GM18867 (cell line): ENCODE measurements at regions not wholly inside any gene's neighbourhood (a gene's known extent, or its start where the extent isn't known, plus 50 kb on each side); places are given as distances from the start of the nearest gene placed in this dataset.

Experiments used
- ATAC-seq: cut with Tn5 transposase; IDR thresholded peaks from one replicate; pipeline ENCODE4 v1.9.1; 2021; ENCODE audit warnings: mild to moderate bottlenecking, moderate library complexity; ENCODE audit not compliant: unreplicated experiment

DNA sequence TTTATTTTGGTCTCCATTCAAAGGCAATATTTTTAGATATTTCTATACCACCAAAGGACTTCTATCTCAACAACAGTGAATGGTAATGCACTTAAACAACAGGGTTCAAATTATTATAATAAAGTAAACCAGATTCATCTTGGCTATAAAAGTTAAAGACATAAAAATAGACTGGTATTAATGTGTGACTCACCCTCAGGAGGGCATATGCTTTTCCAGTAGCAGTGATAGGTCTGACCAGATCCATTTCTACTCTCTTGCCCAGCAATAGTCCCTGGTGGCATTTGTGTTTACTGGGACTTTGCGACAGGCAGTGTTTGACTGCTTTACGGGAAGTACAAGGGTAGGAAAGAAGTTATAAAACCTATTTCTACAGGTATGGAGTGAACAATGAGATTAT lies 353.2 kb upstream of the ATP2B1 start:
- ATAC-seq: no peak

DNA sequence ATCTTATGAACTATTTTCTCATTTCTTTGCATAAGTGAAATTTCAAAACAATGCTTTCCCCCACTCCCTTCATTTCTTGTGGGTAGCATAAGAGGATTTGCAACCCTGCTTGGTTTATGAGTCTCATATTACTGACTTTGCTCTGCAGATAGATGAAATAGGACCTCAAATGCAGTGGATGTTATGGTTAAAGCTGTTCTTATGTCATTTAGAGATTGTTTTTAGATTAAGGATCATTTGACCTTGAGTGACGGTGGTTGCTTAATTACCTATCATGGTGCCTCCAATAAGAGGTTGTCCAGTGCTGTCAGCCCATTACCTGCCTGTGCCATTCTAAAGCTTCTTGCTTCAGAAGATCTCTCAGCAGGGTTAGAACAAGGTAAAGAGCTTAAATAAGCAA lies 351.4 kb upstream of the ATP2B1 start:
- ATAC-seq: no peak

DNA sequence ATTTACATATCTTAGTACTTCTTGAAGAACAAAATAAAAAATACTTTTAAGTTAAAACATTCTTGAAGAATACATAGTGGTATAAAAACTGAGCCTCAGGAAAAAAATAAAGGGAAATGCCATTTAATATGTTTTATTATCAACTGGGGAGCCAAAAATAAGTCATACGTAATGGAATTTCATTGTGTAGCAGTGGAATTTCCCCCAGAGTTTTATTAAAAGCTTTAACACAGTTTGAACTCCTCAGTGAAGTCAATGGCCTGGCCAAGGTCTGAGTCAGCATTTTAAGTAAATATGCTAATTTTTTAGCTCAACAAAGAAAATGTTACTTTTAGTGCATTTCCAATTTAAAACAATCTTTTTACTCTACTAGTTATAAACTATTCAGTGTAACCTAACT lies 350.1 kb upstream of the ATP2B1 start:
- ATAC-seq: no peak

DNA sequence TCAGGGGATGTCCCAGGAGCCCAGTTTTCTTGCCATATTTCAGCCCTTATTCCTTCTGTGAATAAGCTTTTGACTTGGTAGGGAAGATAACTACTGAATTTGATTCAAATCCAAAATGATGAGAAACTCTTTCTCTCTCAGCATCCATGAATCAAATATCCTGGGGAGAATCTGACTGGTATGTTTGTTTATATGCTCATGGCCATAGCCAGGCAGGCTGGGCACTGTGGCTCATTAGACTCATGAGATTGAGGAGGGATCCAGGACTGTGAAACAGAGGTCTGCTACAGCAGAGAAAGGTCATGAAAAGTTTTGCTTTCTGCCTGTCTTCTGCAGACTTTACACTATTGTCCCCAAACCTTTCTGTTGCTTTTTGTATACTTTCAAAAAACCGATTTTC lies 346.4 kb upstream of the ATP2B1 start:
- ATAC-seq: no peak

DNA sequence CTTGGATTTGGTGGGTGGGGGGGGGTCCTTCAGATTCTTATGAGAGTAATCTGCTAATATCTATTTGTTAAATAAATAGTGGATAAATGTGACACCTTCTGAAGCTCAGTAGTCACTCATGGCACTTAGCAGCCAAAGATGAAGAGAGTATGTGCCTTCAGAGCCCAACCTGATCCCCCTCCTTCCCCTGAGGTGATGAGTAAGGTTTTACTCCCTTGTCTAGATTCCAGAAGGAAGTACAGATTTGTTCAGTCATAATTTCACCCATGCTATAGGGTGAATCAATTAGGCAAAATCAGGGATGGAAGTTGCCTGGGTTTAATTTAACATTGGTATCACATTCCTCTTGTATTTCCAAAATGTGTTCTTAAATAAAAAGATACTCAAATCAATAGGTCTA lies 340.3 kb upstream of the ATP2B1 start:
- no peak for ATAC-seq

DNA sequence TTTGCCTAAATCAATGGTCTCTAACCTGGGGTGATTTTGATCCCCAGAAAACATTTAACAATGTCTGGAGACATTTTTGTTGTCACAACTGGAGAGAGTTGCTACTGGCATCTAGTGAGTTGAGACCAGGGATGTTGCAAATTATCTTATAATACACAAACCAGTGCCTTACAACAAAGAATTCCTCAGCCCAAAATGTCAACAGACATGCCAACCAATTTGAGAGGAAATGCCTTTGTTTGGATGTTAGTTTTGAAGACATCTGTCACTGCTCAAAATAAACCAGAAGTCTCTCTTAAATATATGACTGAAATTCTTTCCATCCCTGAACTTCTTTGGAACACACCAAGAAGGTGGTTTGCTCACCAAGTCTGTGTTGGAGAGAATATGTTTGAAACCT lies 336.9 kb upstream of the ATP2B1 start:
- ATAC-seq: no peak

DNA sequence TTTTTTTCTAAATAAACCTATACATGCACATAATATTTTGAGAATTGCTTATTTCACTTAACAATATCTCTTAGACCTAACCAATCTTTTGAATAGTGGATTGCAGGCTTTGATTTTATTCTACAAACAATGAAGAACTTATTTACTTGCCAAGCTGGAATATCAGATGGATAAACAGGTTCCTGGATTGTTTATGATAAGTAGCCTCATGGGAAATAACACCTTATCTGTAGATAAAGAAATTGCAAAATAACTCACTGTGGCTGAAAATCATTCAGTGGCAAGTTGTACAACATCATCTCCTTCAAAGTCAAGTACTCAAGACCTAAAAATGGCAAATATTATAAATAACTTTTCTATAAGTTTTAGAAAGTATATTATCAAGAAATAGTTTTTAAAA lies 335.4 kb upstream of the ATP2B1 start:
- no peak for ATAC-seq

DNA sequence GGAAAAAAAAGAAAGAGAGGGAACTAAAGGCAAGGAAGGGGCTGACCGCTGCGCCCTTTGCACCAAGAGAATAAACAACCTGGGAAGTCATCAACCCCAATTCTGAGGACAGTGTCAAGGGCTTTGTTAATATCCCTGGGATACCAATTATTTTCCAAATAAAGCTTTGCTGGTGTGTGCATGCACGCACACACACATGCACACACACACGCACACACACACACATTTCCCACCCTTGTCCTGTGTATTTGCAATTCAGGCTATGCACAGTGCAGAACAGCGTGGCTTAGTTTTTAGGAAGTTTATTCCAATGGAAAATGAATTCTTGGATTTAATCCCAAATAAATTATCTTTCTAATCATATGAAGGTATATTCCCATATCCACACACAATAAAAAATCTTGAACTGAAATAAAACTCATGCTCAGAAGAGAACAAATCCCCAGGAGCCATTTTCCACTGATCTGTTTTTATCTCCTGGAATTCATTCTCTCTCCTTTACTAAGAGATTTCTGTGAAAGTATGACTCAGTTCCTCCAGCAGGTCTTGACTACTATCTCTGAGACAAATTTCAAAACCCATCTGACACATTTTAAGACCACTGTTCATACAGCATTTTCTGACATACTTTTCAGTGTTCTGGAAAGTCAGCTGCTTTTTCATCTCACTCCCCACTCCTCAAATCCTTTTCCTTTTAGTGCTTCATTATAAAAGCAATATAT lies 334.4 kb upstream of the ATP2B1 start:
- no peak for ATAC-seq

DNA sequence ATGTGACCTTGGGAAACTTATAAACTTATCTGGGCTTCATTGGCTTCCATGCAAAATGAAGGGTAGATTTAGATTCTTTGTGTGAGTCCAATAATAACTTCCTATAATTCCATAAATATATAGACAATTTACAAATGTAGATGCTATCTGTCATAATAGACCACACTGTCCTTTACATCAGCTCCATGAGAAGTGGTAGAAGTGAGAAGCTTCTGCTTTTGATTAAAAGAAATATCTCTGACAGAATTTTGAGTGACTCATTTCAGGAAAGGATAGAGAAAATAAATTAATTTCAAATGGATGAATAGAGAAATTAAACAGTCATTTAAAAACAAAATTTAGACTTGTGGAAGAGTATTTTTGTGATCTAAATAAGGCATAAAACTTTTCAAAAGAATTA lies 329.7 kb upstream of the ATP2B1 start:
- no peak for ATAC-seq

DNA sequence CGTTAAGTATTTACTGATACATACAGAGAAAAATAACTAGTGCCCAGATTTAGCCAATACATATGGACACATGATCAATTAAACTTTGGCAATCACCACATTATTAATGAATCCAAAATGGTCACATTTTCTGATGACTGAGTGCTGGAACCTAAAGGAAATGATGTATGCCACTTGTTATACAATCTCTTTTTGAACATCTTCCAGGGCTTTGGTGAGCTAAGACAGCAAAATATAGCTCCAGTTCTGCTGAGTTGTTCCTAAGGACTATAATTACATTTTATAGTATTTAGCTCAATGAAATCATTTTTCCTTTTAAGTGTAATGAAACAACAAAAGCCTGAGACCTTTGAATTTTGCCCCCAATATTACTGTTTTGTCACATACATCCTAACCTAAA lies 329.1 kb upstream of the ATP2B1 start:
- no peak for ATAC-seq

DNA sequence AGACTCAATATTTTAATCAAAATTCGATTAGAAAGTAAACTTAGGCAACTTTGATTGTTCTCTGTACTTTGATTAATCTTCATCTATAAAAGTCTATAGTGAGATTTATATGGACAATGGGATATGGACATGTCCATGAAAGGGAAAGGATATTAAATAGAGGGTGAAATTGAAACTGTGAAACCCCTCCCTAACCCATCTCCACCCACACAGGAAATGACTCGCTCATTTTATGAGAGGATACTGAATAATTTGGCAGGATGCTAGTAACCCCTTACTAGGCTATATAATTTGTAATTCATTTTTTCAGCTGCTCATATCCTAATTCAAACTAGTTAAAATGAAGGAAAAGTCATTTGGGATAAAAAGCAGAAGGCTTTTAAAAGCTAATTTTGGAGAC lies 328.0 kb upstream of the ATP2B1 start:
- no peak for ATAC-seq

DNA sequence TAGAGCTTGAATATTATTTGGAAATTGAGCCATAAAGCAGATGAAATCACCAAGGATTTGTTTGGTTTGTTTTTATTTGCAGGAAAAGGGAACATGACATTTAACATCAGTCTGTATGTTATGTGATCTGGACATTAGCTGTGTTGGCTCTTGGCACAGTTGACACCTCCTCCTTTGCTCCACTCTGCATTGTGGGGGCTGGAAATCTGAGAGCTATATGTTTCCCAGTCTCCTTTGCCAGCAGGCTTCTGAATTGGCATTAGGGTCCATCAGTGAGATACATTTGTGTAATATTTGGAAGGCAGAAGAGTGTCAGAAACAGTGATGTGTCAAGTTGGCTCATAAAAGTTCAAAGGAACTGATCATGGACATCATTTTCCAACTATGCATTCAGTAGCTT lies 322.1 kb upstream of the ATP2B1 start:
- ATAC-seq: no peak

DNA sequence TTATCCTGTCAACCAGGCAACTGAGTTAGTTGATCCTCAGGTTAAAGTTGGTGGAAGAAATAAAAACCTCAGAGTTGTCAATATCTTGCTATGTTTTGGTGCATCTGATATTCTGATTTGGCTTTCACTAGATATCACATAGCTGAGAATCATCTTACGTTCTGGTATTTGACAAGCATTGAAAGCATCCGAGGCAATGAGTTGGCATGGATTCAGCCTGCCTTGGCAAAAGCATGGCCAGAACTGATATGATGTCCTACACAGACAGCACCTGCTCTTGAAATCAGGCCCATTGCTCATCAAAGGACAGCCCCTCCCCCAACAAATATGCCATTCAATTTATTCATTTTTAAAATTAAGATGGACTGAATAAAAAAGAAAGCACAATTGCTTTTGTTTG lies 320.7 kb upstream of the ATP2B1 start:
- ATAC-seq: no peak

DNA sequence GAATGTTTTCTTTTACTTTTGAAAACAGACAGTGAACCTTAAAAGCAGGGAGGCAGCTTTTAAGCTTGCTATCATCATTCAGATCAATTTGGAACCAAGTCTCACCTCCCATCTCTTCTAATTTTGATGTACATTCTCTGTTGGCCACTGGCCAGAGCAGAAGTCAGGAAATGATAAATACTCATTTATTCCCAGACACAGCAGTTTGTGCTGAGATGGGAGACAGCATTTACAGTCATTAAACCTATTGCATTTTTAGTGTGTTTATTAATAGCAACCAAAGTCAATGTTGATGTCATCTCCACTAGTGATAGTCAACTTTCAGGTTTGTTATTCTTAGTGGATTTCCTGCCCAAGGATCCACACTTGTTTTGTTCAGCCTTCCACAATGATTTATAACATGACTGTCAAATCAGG lies 320.0 kb upstream of the ATP2B1 start:
- no peak for ATAC-seq

DNA sequence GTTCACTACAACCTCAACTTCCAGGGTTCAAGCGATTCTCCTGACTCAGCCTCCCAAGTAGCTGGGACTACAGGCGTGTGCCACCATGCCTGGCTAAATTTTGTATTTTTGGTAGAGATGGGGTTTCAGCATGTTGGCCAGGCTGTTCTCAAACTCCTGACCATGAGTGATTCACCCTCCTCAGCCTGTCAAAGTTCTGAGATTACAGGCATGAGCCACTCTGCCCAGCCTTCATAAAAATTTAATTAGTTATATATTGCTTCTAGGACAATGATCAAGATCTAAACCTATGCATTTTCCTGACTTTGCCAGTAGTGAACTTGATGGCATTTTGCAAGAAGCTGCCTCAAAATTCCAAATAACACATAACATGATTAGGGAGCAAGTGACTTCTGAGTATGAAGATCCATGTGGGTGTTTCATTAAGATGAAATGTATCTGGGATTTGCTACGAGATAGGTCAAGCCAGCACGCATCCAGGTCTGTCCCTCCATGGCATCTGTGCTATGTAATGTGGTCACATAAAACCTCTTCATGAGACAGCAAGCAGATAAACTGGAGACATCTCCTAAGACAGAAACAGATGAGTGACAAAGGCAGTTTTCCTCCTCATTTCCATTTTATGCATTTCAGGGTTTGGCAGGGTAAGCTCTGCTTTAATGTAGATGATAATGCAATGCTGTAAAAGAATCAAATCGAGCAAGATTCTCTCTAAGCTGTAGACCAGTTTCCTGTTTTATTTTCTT lies 319.4 kb upstream of the ATP2B1 start:
- no peak for ATAC-seq

DNA sequence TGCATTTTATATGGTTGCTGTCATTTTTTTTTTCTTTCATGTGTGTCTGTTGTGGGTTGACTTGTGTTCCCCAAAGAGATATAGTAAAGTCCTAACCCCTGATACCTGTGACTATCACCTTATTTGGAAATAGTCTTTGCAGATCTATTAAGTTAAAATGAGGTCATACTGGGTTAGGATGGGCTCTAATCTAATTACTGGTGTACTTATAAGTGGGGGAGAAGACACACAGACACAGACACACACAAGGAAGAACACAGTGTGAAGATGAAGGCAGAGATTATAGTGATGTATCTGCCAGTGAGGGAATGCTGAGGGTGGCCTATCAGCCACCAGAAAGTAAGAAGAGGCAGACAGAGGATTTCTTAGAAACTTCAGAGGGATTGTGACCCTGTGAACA lies 318.4 kb upstream of the ATP2B1 start:
- no peak for ATAC-seq

DNA sequence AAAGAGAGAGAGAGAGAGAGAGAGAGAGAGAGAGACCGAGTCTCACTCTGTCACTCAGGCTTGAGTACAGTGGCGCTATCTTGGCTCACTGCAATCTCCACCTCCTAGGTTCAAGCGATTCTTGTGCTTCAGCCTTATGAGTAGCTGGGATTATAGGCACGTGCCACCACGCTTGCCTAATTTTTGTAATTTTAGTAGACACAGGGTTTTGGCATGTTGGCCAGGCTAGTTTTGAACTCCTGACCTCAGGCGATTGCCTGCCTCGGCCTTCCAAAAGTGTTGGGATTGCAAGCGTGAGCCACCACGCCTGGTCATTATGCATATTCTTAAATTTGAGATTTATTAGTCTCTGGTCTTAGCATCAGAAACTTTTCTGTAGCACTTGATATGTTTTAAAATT lies 317.9 kb upstream of the ATP2B1 start:
- no peak for ATAC-seq

DNA sequence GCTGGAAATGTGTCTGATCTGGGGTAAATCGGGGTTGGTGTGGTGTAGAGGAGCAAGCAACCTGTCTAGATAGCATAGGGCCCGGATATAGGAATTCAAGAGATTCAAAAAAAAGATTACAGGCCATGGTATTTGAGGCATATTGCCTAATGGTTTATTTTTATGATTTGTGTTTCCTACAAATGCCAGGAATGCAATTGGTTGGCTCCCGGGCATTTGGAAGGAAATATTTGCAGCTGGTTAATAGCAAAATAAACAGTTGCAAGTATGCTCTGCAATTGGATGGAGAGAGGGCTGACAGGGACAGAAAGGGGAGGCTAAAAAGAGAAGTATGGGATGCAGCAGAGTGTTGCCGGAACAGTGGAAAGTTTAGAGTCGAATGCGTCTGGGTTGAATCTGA lies 315.6 kb upstream of the ATP2B1 start:
- no peak for ATAC-seq

DNA sequence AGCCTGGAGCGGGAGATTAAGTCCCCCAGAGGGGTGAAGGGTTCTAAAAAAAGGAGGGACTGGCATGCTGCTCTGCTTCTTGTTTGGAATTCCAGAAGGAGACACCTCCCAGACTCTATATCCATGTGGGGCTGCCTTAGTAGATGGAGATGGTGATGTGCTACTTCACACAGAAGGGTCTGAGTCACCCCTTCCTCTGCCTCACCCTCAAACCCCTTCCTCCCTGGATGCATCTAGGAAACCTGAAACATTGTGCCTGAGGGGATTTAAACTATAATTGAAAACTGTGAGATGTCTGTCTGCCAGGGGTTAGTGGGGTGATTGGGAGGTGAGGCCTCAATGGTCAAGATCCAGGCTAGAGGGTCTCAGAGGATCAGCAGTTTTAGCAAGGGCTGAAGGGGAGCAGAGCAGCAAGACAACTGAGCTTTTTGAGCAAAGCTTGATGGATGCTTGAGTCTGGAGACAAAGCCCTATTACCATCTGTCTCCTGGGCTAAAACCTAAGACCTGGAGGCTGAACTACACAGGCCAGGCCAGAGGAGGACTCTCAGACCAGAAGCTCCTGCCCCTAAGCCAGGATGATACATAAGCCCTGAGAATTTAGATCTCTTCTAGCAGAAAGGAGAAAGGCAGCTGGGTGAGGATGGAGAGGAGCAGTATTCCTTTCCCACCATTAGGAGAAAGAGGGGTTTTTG lies 314.7 kb upstream of the ATP2B1 start:
- ATAC-seq: no peak

DNA sequence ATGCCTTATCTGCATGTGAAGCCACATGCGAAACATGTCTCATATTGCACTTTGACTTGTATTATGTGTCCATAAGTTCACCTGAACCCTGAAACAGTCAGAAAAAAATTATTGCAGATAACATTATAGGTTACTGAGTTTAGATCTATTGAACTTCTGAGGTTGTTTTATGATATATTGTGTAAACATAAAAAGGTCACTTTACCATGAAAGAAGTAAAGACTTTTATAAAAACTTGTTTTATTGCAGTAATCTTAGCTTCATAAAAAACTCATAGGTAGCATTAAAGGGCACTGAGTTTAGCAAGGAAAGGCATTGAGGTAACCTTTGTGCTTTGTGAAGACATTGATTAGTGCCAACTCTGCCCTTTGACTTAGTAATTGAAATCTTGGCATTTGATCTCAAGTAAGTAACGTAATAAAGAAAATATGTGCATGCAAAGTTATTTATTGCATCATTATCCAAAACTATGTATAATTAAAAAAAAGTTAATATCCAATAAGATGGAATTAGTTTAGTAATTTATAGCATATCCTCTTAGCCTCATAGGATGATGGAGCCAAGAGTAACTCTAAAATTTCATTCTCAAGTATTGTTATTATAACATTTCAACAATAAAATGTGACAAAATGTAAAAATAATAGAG lies 313.3 kb upstream of the ATP2B1 start:
- ATAC-seq: no peak

DNA sequence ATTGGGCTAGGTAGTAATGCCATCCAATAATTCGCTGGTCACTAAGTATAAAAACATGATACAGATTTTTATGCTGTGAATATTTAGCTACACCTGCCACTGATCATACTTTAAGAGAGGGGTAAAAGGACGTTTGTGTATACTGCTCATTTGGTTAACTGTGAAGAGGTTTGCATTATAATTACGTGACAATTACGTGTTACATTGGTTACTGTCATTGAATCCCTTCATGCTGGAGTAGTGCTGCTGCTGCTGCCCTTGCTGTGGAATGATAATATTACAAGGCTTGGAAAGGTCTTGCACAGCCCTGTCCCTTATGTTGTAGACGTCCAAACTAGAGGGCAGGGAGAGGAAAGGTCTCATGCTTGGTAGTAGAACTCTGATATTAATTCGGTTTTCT lies 312.2 kb upstream of the ATP2B1 start:
- no peak for ATAC-seq

DNA sequence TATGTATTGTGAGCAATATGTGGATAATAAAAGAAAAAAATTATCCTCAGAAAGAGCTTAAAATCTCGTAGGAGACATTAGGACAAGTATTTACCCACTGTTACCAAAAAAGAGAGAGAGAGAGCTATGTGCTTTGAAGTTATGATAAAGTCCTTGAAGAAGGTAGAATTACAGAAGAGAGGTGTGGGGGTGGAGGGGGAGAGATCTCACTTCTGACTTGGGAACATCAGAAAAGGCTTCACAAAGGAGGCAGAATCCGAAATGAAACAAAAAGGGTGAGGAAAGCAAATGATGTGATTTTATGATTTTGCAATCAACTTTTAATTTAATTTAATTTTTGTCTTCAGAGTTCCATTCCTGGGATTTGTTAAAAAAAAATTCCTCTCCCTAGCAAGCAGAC lies 311.8 kb upstream of the ATP2B1 start:
- no peak for ATAC-seq
